Mucosa of descending colon (tissue), 3 donors: ENCODE measurements at regions not wholly inside any gene's neighbourhood (a gene's known extent, or its start where the extent isn't known, plus 50 kb on each side); places are given as distances from the start of the nearest gene placed in this dataset.

ENCODE experiments used
- ATAC-seq: fragments of 200-7000 bp; cut with Tn5 transposase; one replicate; pipeline ENCODE4 v1.9.1; 2020; ENCODE audit warnings: mild to moderate bottlenecking, moderate library complexity
- DNase-seq, 3 donors: peaks; one replicate each; pipeline ENCODE4 v3.0.0-alpha.2; 2020
- H3K36me3 ChIP-seq: fragments of 200-600 bp; one replicate; pipeline ENCODE4 v1.8.0; 2021; ENCODE audit warnings: low read depth, mild to moderate bottlenecking
- H3K4me1 ChIP-seq: fragments of 200-600 bp; one replicate; pipeline ENCODE4 v1.8.0; 2021; ENCODE audit warnings: low read depth, mild to moderate bottlenecking
- H3K4me3 ChIP-seq: fragments of 200-600 bp; one replicate; pipeline ENCODE4 v1.8.0; 2021; ENCODE audit warnings: mild to moderate bottlenecking
- H3K9me3 ChIP-seq: fragments of 200-600 bp; one replicate; pipeline ENCODE4 v1.8.0; 2021; ENCODE audit warnings: mild to moderate bottlenecking
- intact Hi-C, 2 donors: fragments of 100-400 bp; cut with DNase I in 1 of 2; cut with micrococcal nuclease in 1 of 2; formaldehyde crosslinking; loops; one replicate each; pipeline versions ENCODE4 v1.11.0 to v1.11.1; 2022; cut with DNase I, micrococcal nuclease
- TF ChIP-seq, protein P1 (sequence below): fragments of 200-600 bp; IDR thresholded peaks from one replicate; pipeline ENCODE4 v1.8.0; 2022; ENCODE audit warnings: antibody characterized with exemption, mild to moderate bottlenecking
- donor health status: DM: no; HTN: no; CAD: no; lungs with moderate emphysema.
- donor health status: DM: no; HTN: no; CAD: no.
- donor health status: DM: no; HTN: yes; CAD: no.

DNA sequence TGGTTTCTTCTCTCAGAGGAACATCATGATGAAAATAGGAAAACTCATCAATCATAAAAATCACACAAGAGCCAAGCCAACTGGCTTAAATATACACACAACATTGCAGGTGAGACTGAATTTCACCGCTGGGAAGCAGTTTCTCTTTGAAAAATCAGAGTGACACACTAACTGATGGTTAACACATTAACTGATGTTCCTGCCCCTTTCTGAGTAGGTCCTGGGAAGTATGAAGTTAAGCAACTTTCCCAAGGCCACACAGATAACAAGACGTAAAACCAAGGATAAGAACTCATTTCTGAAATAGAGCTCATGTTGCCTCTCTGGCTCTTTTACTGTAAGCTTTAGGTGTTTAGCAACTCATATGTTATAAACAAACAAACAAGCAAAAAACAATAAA is 813.7 kb upstream of the HS3ST1 start:
- Histone ChIP-seq H3K9me3 (no peaks in the 10 kb centered on the region), H3K4me3 (no peak overlapping the region), H3K4me1 (no peaks in the 10 kb centered on the region), H3K36me3 (no peaks in the 10 kb centered on the region)
- intact Hi-C loops = no loop called here
- TF ChIP-seq, protein P1, sequence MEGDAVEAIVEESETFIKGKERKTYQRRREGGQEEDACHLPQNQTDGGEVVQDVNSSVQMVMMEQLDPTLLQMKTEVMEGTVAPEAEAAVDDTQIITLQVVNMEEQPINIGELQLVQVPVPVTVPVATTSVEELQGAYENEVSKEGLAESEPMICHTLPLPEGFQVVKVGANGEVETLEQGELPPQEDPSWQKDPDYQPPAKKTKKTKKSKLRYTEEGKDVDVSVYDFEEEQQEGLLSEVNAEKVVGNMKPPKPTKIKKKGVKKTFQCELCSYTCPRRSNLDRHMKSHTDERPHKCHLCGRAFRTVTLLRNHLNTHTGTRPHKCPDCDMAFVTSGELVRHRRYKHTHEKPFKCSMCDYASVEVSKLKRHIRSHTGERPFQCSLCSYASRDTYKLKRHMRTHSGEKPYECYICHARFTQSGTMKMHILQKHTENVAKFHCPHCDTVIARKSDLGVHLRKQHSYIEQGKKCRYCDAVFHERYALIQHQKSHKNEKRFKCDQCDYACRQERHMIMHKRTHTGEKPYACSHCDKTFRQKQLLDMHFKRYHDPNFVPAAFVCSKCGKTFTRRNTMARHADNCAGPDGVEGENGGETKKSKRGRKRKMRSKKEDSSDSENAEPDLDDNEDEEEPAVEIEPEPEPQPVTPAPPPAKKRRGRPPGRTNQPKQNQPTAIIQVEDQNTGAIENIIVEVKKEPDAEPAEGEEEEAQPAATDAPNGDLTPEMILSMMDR = no peak
- ATAC-seq (no peak), DNase-seq (no peak)

DNA sequence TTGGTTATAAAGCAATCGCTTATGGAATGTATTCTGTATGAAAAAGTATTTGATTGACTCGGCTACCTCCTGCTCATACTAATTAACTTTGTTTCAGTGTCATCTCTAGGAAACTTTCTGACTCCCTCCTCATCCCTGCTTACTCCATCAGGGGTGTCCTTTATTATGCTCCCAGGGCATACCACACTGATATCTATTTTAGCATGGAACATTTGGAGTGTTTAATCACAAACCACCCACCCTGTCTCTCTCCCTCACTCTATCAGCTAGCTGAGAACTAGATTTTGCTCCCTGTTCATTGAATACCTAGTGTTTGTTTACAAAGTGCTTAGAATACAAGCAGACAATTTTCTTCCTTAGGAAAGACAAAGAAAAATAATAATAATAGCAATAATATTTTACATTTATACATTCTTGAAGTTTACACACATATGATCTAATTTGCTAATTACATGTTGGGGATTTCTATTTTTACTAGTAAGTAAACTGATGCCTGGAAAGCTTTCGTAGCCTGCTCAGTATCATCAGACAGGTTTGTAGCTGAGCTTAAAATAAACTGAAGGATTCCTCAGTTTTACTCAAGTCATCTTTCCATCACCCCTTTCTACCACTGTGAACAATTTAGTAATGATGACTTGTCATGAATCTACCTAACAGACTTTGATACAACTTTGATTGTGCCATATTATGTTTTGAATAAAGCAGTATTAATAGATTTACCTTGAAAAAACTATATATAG is 811.4 kb upstream of the HS3ST1 start:
- no peak for ATAC-seq
- Histone ChIP-seq H3K36me3 (no peaks in the 10 kb centered on the region), H3K4me3 (no peak overlapping the region), H3K4me1 (no peaks in the 10 kb centered on the region), H3K9me3 (no peaks in the 10 kb centered on the region)
- intact Hi-C loops = no loop called here
- no peak for DNase-seq
- TF ChIP-seq, protein P1 = no peak

DNA sequence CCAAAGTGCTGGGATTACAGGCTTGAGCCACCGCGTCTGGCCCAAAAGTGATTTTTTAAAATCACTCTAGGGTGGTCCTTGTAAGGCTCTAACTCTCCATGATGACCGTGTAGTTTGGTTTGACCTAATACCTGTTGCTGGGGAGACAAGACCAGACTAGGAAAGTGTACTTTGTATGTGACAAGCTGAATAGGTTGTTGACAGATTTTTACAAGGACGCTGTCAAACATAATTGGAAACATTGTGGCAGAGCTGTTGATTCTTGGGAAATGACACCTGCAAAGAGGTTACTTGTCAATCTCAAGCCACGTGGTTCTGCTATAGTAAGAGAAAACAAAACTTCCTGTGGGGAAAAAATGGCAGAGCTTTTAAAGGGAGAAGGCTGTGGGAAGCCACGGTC is 802.4 kb upstream of the HS3ST1 start:
- H3K9me3 ChIP-seq = no peaks in the 10 kb centered on the region
- no peak overlapping the region for H3K4me3 ChIP-seq
- no peak for ATAC-seq
- H3K4me1 ChIP-seq = no peaks in the 10 kb centered on the region
- no peak for DNase-seq
- H3K36me3 ChIP-seq = no peaks in the 10 kb centered on the region
- intact Hi-C loops = no loop called here
- TF ChIP-seq, protein P1 = no peak

DNA sequence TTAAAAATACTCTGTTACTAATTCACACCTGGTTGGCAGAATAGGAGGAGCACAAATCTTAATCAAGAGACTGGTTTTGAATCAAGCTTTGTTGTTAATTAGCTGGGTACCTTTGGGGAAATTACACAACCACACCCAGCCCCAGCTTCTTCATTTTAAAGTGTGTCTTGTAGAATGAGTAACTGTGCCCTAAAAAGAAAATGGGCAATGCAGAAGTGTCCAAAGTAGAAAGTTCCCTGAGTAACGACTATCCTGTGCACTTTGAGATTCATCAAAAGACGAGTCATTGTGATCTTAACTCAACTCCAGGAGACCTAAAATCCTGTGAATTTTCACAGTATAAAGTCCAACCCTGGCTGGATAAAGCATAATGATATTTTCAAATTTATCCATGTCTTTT is 792.3 kb upstream of the HS3ST1 start:
- Histone ChIP-seq H3K4me3 (no peak overlapping the region), H3K36me3 (no peaks in the 10 kb centered on the region), H3K4me1 (no peaks in the 10 kb centered on the region), H3K9me3 (no peaks in the 10 kb centered on the region)
- TF ChIP-seq, protein P1 = no peak
- DNase-seq (no peak), ATAC-seq (no peak)
- intact Hi-C loops = no loop called here

DNA sequence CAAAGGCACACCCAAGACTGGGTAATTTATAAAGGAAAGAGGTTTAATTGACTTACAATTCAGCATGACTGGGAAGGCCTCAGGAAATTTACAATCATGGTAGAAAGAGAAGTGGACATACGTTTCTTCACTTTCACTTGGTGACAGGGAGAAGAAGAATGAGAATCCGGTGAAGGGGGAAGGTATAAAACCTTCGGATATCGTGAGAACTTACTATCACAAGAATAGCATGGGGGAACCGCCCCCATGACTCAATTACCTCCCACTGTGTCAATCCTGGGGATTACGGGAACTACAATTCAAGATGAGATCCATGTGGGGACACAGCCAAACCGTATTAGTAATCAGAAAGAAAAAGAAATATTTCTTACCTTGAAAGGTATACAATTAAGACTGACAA is 782.9 kb upstream of the HS3ST1 start:
- no peak for ATAC-seq
- TF ChIP-seq, protein P1 = no peak
- no peaks in the 10 kb centered on the region for H3K4me1 ChIP-seq
- intact Hi-C loops = no loop called here
- no peak for DNase-seq
- H3K9me3 ChIP-seq = no peaks in the 10 kb centered on the region
- H3K4me3 ChIP-seq = no peak overlapping the region
- H3K36me3 ChIP-seq = no peaks in the 10 kb centered on the region

DNA sequence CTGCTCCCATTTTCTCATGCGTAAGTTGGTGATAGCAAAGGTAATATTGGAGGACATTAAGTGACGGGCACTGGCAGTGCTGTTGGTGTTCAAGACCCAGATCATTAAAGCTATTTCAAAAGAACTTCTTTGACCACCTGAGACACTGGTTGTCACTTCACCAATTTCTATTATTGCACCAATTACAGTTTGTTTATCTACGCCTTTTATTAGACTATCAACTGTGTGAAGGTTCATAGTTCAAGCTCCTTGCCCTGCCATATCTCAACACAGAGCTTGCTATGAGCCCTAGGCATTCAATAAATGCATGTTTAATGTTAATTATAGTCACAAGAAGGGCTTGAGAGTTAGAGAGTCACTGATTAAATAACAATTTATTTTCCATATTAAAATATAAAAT is 778.7 kb upstream of the HS3ST1 start:
- TF ChIP-seq, protein P1 = no peak
- Histone ChIP-seq H3K4me1 (no peaks in the 10 kb centered on the region), H3K4me3 (no peak overlapping the region), H3K36me3 (no peaks in the 10 kb centered on the region), H3K9me3 (no peaks in the 10 kb centered on the region)
- DNase-seq (no peak), ATAC-seq (no peak)
- intact Hi-C loops = no loop called here
